Kidney epithelial cell (primary cell): ENCODE measurements at regions not wholly inside any gene's neighbourhood (a gene's known extent, or its start where the extent isn't known, plus 50 kb on each side); places are given as distances from the start of the nearest gene placed in this dataset.

Experiments used
- DNase-seq: peaks from one replicate; pipeline ENCODE4 v3.0.0-alpha.2; 2010; ENCODE audit warnings: low read depth
- H3K27me3 ChIP-seq: 2 replicates; pipeline ENCODE4 v1.6.0; 2011; ENCODE audit warnings: low read length; ENCODE audit not compliant: control insufficient read depth, insufficient read depth
- H3K36me3 ChIP-seq: 2 replicates; pipeline ENCODE4 v1.5.1; 2011; ENCODE audit warnings: low read length; ENCODE audit not compliant: control insufficient read depth, insufficient read depth
- H3K4me3 ChIP-seq: 2 replicates; pipeline ENCODE4 v1.5.1; 2011; ENCODE audit warnings: low read depth, mild to moderate bottlenecking, control low read depth, low read length
- CTCF ChIP-seq: IDR thresholded peaks from 2 replicates; pipeline ENCODE4 v1.5.1; 2011; ENCODE audit warnings: mild to moderate bottlenecking, moderate library complexity, low read length, control low read depth, inconsistent platforms; ENCODE audit not compliant: insufficient read depth, poor library complexity, severe bottlenecking

- Histone ChIP-seq H3K4me3 (no peak overlapping the region), H3K36me3 (no peaks in the 10 kb centered on the region), H3K27me3 (no peaks in the 10 kb centered on the region)
- no peak for DNase-seq
- TF ChIP-seq CTCF = no peak
Measured at GRCh38 chr4:128459547-128459946, 171.9 kb upstream of the PGRMC2 start.

GRCh38 chr4:128458816-128459215, 171.2 kb upstream of the PGRMC2 start:
- no peak for TF ChIP-seq CTCF
- H3K27me3 ChIP-seq = no peaks in the 10 kb centered on the region
- H3K4me3 ChIP-seq = no peak overlapping the region
- no peak for DNase-seq
- H3K36me3 ChIP-seq = no peaks in the 10 kb centered on the region

GRCh38 chr4:128457726-128458125, 170.1 kb upstream of the PGRMC2 start:
- Histone ChIP-seq H3K4me3 (no peak overlapping the region), H3K36me3 (no peaks in the 10 kb centered on the region), H3K27me3 (no peaks in the 10 kb centered on the region)
- no peak for DNase-seq
- no peak for TF ChIP-seq CTCF

GRCh38 chr4:128456171-128456570, 168.6 kb upstream of the PGRMC2 start:
- TF ChIP-seq CTCF = no peak
- Histone ChIP-seq H3K4me3 (no peak overlapping the region), H3K36me3 (no peaks in the 10 kb centered on the region), H3K27me3 (no peaks in the 10 kb centered on the region)
- DNase-seq = no peak

- Histone ChIP-seq H3K27me3 (no peaks in the 10 kb centered on the region), H3K4me3 (no peak overlapping the region), H3K36me3 (no peaks in the 10 kb centered on the region)
- DNase-seq = no peak
- TF ChIP-seq CTCF = no peak
Measured at GRCh38 chr4:128455480-128455879, 167.9 kb upstream of the PGRMC2 start.

- no peak for DNase-seq
- H3K4me3 ChIP-seq = no peak overlapping the region
- no peak for TF ChIP-seq CTCF
- H3K36me3 ChIP-seq = no peaks in the 10 kb centered on the region
- H3K27me3 ChIP-seq = no peaks in the 10 kb centered on the region
Measured at GRCh38 chr4:128454881-128455280, 167.3 kb upstream of the PGRMC2 start.
